Testis (tissue), 2 donors: ENCODE measurements at regions not wholly inside any gene's neighbourhood (a gene's known extent, or its start where the extent isn't known, plus 50 kb on each side); places are given as distances from the start of the nearest gene placed in this dataset.
A peak's percentile ranks its signal among the peaks of the same experiment; 100 is the strongest.
"Not testable (repeated sequence)": the region's sequence is repeated elsewhere in the genome, so short reads cannot be mapped to it uniquely, and the experiment has no call there.

Experiments
- DNase-seq: peaks from one replicate; pipeline ENCODE4 v3.0.0-alpha.2; 2019
- H3K27ac ChIP-seq, 2 donors: fragments of 200-600 bp; sonication (generic); one replicate each; pipeline ENCODE4 v1.5.1; 2019
- H3K27me3 ChIP-seq: fragments of 200-600 bp; sonication (generic); one replicate; pipeline ENCODE4 v1.5.1; 2019
- H3K36me3 ChIP-seq: fragments of 200-600 bp; sonication (generic); one replicate; pipeline ENCODE4 v1.5.1; 2017; ENCODE audit warnings: low read depth; ENCODE audit errors: missing control alignments
- H3K4me1 ChIP-seq: fragments of 200-600 bp; sonication (generic); one replicate; pipeline ENCODE4 v1.5.1; 2019
- H3K4me3 ChIP-seq, 2 donors: fragments of 200-600 bp; sonication (generic); one replicate each; pipeline ENCODE4 v1.5.1; 2017 to 2019
- H3K9me3 ChIP-seq: fragments of 200-600 bp; sonication (generic); one replicate; pipeline ENCODE4 v1.5.1; 2017
- WGBS, 2 donors: methylation state at CpG; one replicate each; pipeline ENCODE4 v1.1.5; 2018; 5-methylcytosine and 5-hydroxymethylcytosine counted together
- intact Hi-C: fragments of 100-400 bp; cut with DNase I; formaldehyde crosslinking; loops from one replicate; pipeline ENCODE4 v1.15.1; 2023; ENCODE audit warnings: low total_unique reads

DNA sequence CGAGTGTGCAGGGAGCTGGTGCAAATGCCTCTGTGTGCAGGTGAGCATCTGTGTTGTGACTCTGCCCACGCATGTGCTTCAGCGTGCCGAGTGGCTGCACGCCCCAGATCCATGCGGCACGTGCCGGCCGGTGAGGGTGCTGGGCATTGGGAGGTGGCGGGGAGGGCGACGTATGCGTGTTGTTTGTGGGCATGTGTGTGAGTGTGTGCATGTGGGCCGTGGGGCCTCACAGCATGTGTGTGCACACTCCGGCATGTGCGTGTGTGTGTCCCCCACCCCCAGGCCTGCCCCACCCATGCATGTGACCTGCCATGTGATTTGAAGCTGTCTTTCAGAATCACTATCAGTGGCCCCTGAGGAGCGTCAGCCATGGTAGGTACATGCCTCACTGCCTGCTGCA lies 97.7 kb upstream of the ZSCAN2 start:
- WGBS, 2 donors = no CpG with 5 or more reads among the region's 17 CpGs
- H3K9me3 ChIP-seq, H3K4me1 ChIP-seq, H3K27ac ChIP-seq, H3K27me3 ChIP-seq, H3K4me3 ChIP-seq, intact Hi-C loops, DNase-seq, H3K36me3 ChIP-seq: not testable (repeated sequence)

- H3K4me3 ChIP-seq, H3K27ac ChIP-seq, intact Hi-C loops, H3K27me3 ChIP-seq, H3K9me3 ChIP-seq, DNase-seq, H3K36me3 ChIP-seq, H3K4me1 ChIP-seq: not testable (repeated sequence)
- 73% methylated on average over 3 of the region's 4 CpGs; no CpG with 5 or more reads in 1 of the 2 donors for WGBS, 2 donors
Measured at GRCh38 chr15:84505552-84505951, 95.3 kb upstream of the ZSCAN2 start.

GRCh38 chr15:84512324-84512723 lies 88.5 kb upstream of the ZSCAN2 start:
- DNase-seq, H3K36me3 ChIP-seq, H3K27me3 ChIP-seq, H3K27ac ChIP-seq, H3K4me1 ChIP-seq, H3K9me3 ChIP-seq, H3K4me3 ChIP-seq, intact Hi-C loops: not testable (repeated sequence)
- 92% methylated on average over 2 of the region's 9 CpGs for WGBS, 2 donors

- H3K27me3 ChIP-seq, H3K36me3 ChIP-seq, intact Hi-C loops, H3K4me3 ChIP-seq, H3K4me1 ChIP-seq, H3K27ac ChIP-seq, H3K9me3 ChIP-seq: not testable (repeated sequence)
- 79 to 83% methylated on average over 2 to 4 of the region's 6 CpGs for WGBS, 2 donors
- DNase-seq = peak; percentile 21
Measured at GRCh38 chr15:84516773-84517172, 84.0 kb upstream of the ZSCAN2 start.

DNA sequence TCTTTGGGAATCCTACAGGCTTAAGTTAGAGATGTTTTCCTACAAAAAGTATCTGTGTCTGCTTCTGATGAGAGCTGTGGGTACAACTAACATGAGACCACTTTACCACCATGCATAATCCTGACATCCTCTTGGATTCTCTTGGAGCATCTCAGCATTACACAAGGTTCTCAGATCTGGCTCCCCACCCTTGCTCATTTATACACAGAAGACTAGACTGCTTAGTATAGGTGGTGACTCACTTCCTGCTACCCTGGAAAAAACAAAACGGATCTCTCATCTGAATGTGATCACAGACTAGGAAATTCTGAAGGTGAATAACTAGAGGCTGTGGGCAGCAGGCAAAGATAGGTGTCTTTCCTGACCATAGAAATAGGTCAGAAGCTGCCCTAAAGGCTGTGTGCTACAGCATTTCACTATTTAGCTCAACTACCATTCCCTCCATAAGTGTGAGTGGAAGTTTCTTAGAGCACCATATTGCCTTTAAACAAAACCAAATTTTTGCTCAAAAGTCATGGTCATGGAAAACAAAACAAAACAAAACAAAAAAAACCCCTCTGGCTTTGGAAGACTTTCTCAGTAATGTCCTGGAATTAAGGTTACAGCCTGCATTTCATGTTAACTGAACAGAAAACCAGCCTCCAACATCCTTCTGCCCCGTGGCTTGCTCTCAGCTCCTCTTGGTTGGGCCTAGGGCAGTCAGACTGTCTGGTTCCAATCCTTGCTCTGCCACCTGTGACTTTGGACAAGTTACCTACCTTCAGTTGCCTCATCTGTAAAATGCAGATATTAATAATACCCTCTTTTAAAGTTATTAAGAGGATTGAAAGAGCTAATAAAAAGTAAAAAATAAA lies 75.1 kb upstream of the ZSCAN2 start:
- intact Hi-C loops, DNase-seq, H3K36me3 ChIP-seq, H3K27me3 ChIP-seq, H3K27ac ChIP-seq, H3K4me1 ChIP-seq, H3K4me3 ChIP-seq, H3K9me3 ChIP-seq: not testable (repeated sequence)
- 30 to 75% methylated on average over 2 of the region's 2 CpGs for WGBS, 2 donors

- DNase-seq, H3K27ac ChIP-seq, intact Hi-C loops, H3K36me3 ChIP-seq, H3K4me3 ChIP-seq, H3K4me1 ChIP-seq, H3K9me3 ChIP-seq, H3K27me3 ChIP-seq: not testable (repeated sequence)
- 93 to 94% methylated on average over 4 of the region's 4 CpGs for WGBS, 2 donors
Measured at GRCh38 chr15:84530751-84531150, 70.1 kb upstream of the ZSCAN2 start.

- intact Hi-C loops, H3K27me3 ChIP-seq, H3K4me1 ChIP-seq, H3K27ac ChIP-seq, H3K9me3 ChIP-seq, DNase-seq, H3K4me3 ChIP-seq, H3K36me3 ChIP-seq: not testable (repeated sequence)
- WGBS, 2 donors = 64 to 74% methylated on average over 1 of the region's 1 CpG
Measured at GRCh38 chr15:84531223-84531622, 69.6 kb upstream of the ZSCAN2 start.

DNA sequence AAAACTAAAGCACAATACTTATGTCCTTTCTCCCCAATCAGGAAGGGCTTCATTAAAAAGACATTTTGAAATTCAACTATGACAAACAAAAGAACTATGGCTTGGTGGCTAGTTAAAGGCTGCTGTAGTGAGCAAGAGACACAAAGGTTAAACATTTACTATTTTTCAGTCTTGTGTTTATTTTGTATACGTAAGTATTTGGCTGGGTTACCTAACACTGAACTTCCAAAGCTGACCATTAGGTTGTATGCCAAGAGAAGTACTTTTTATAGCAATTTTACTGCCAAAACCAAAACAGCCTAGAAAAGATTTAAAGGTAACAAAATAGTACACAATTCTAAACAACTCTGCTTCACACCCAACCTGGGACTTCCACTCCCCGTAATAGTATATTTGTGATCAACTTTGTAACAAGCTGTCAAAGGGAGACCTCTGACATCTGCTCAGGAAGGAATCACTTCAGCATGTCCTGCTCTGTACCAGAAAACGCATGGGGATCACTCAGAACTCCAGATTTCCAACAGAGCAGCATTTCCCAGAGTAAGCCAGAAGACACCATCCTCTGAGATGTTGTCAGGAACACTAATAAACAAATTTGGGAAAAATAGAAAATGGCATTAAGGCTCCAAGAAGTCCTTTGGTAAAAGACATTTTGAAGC lies 69.0 kb upstream of the ZSCAN2 start:
- H3K27me3 ChIP-seq, H3K4me3 ChIP-seq, H3K27ac ChIP-seq, H3K9me3 ChIP-seq, DNase-seq, H3K4me1 ChIP-seq, intact Hi-C loops, H3K36me3 ChIP-seq: not testable (repeated sequence)
- WGBS, 2 donors = 64 to 82% methylated on average over 3 of the region's 3 CpGs

DNA sequence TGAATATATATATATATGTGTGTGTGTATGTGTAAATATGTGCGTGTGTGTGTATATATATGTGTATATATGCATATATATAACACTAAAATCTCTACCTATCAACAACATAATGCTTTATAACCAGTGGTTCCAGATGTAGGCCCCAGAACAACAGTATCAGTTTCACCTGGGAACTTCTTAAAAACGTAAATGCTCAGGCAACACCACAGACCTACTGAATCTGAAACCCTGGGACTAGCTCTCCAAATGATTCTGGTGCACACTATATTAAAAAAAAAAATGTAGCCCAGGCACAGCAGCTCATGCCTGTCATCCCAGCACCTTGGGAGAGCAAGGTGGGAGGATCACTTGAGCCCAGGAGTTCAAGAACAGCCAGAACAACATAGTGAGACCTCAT lies 67.1 kb upstream of the ZSCAN2 start:
- H3K27ac ChIP-seq, H3K4me3 ChIP-seq, H3K4me1 ChIP-seq, intact Hi-C loops, H3K9me3 ChIP-seq, H3K36me3 ChIP-seq, H3K27me3 ChIP-seq, DNase-seq: not testable (repeated sequence)
- WGBS, 2 donors = 93 to 95% methylated on average over 2 of the region's 2 CpGs

DNA sequence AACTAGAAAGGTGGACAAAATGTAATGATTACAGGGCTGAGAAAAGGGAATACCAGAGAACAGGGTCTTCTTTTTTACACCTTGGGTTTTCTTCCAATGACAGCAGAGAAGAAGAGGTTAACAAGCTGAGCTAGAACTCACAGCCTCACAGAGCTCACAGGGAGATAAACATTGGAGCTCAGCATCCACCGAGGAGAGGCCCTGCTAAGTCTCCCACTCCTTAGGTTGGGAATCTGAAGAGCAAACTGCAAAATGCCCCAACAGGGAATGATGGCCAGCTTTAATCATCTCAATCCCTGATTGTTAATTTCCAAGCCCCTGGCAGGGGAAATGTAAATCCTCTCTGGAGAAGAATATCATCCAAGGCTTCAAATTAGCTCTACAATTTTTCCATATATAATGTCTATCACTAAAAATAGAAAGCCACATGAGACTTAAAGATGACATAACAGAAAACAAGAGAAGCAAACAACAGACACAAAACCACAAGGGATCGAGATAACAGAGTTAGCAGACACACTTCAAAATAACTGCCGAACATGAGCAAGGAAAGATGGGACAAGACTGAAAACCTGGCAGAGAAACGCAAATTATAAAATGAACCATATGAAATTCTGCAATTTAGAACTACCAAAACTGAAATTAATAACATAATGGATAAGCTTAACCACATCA lies 66.1 kb upstream of the ZSCAN2 start:
- H3K9me3 ChIP-seq, H3K4me1 ChIP-seq, H3K27me3 ChIP-seq, H3K27ac ChIP-seq, intact Hi-C loops, H3K36me3 ChIP-seq, H3K4me3 ChIP-seq, DNase-seq: not testable (repeated sequence)
- 66 to 67% methylated on average over 4 of the region's 4 CpGs for WGBS, 2 donors

DNA sequence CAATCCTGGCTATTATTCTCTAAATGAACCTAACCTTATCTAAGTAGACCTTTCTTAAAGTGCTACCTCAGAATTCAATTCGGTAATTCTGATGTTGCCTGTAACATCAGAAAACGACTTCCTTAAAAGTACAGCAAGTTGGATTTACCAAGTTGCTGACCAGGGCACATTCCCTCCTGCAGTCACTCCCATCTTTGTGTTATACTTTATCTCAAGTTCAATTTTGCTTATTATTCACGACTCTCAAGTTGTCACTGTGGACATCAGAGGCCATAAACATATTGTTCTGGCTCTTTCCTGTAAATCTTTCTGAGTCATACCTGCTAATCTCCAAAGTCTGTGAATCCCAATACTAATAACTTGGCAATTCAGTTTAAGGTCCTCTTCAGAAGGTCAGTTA lies 64.6 kb upstream of the ZSCAN2 start:
- H3K36me3 ChIP-seq, H3K4me1 ChIP-seq, DNase-seq, intact Hi-C loops, H3K9me3 ChIP-seq, H3K4me3 ChIP-seq, H3K27ac ChIP-seq, H3K27me3 ChIP-seq: not testable (repeated sequence)
- 60 to 73% methylated on average over 3 of the region's 3 CpGs for WGBS, 2 donors

DNA sequence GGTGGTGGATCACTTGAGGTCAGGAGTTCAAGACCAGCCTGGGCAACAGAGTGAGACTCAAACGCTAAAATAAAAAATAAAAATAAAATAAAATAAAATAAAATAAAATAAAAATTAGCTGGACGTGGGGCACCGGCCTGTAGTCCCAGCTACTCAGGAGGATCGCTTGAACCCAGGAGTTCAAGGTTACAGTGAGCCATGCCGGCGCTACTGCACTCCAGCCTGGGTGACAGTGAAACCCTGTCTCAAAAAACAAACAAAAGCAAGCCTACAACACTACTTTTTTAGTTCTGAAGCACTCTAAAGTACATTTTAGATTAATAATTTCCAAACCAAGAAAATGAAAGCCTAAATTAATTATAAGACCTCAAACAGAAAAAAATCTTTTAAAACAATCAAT lies 56.2 kb upstream of the ZSCAN2 start:
- H3K4me1 ChIP-seq, DNase-seq, H3K9me3 ChIP-seq, H3K4me3 ChIP-seq, H3K27me3 ChIP-seq, intact Hi-C loops, H3K36me3 ChIP-seq, H3K27ac ChIP-seq: not testable (repeated sequence)
- WGBS, 2 donors = 88 to 92% methylated on average over 6 of the region's 6 CpGs
